ENCODE measurements at regions not wholly inside any gene's neighbourhood (a gene's known extent, or its start where the extent isn't known, plus 50 kb on each side); places are given as distances from the start of the nearest gene placed in this dataset.

- TF ChIP-seq CTCF (IDR thresholded peaks at IDR 0.05; ENCODE audit: low read length) (no peak), EZH2 (IDR thresholded peaks at IDR 0.05; ENCODE audit: borderline replicate concordance, low read length) (no peak)
Measured at GRCh38 chr3:190224456-190224855, 97.8 kb downstream of the CLDN1 start.

Data from OCI-LY1 (cell line).